Colonic mucosa (tissue), 4 donors: ENCODE measurements at regions not wholly inside any gene's neighbourhood (a gene's known extent, or its start where the extent isn't known, plus 50 kb on each side); places are given as distances from the start of the nearest gene placed in this dataset.
A peak's percentile ranks its signal among the peaks of the same experiment; 100 is the strongest.

Experiments used
- DNase-seq: peaks from one replicate; pipeline ENCODE4 v3.0.0-alpha.2; 2020
- H3K27ac ChIP-seq: fragments of 200-600 bp; one replicate; pipeline ENCODE4 v1.8.0; 2021
- H3K27me3 ChIP-seq: fragments of 200-600 bp; one replicate; pipeline ENCODE4 v1.8.0; 2021
- H3K36me3 ChIP-seq: fragments of 200-600 bp; one replicate; pipeline ENCODE4 v1.8.0; 2021
- H3K4me1 ChIP-seq: fragments of 200-600 bp; one replicate; pipeline ENCODE4 v1.8.0; 2021; ENCODE audit warnings: mild to moderate bottlenecking
- H3K4me3 ChIP-seq: fragments of 200-600 bp; one replicate; pipeline ENCODE4 v1.8.0; 2021
- H3K9ac ChIP-seq, 2 donors: one replicate each; pipeline ENCODE4 v1.7.0; 2013; ENCODE audit warnings: control low read depth in 2 of 2, low read depth in 2 of 2, low read length in 2 of 2
- H3K9me3 ChIP-seq: fragments of 200-600 bp; one replicate; pipeline ENCODE4 v1.8.0; 2021
- CTCF ChIP-seq: fragments of 200-600 bp; IDR thresholded peaks from one replicate; pipeline ENCODE4 v1.8.0; 2022; ENCODE audit warnings: antibody characterized with exemption, mild to moderate bottlenecking
- intact Hi-C: fragments of 100-400 bp; cut with DNase I; formaldehyde crosslinking; loops from one replicate; pipeline ENCODE4 v1.14.1; 2022
- donor health status: healthy.
- donor health status: DM: no; HTN: no; CAD: no.
- donor health status: DM: no; HTN: no; CAD: no.

DNA sequence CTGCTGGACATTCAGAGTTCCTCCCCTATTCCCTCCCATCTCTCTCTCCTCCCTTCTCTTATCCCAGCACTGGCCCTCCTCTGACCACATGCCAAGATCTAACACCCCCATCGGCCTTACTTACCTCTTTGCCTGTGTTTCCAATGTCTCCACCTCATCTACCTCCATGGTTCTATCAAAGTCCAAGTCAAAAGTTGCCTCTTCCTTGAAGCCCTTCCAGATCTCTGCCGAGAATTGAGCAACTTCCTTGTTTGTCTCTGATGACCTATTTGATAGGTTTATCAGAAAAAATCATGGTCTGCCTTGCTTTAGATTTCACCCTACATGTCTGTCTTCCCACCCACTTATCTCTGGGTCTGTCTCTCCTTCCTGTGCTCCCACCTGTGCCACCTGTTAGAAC is 69.7 kb upstream of the ITGA11 start:
- no peaks in the 10 kb centered on the region for H3K36me3 ChIP-seq
- intact Hi-C loops: no loop called here
- H3K4me3 ChIP-seq: no peak overlapping the region
- TF ChIP-seq CTCF: no peak
- no peaks in the 10 kb centered on the region for H3K27me3 ChIP-seq
- H3K9ac ChIP-seq: no peak overlapping the region
- DNase-seq: no peak
- no peaks in the 10 kb centered on the region for H3K4me1 ChIP-seq
- no peaks in the 10 kb centered on the region for H3K9me3 ChIP-seq
- no peak overlapping the region for H3K27ac ChIP-seq

GRCh38 chr15:68502398-68502901 is 70.5 kb upstream of the ITGA11 start:
- no peak overlapping the region for H3K9ac ChIP-seq
- no peaks in the 10 kb centered on the region for H3K36me3 ChIP-seq

DNA sequence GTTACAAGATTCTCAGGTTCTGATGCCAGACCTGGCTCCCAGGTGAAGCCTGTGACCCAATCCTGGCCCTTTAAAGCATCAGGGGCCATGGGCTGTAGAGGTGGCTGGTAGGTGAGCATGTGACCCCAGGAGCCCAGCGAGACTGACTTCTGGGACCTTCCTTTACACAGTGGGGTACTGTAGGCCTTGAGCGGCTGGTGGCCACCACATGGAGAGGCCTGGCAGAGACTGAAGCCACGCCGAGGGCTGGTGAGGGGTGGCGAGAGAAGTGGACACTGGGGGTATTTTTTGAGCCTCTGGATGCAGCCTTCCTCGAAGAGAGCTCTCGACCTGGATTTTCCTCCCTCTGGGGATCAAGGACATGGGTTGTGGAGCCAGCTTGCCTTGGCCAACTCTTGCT is 71.2 kb upstream of the ITGA11 start:
- peak; percentile 8 for DNase-seq
- intact Hi-C loops: no loop called here

More at GRCh38 chr15:68502398-68502901, 70.5 kb upstream of the ITGA11 start:
- Histone ChIP-seq H3K4me3 (no peak overlapping the region), H3K27me3 (no peaks in the 10 kb centered on the region), H3K9me3 (no peaks in the 10 kb centered on the region), H3K4me1 (no peaks in the 10 kb centered on the region), H3K27ac (no peak overlapping the region)
- no peak for TF ChIP-seq CTCF
- DNase-seq: peak; percentile 5
- intact Hi-C loops: no loop called here

DNA sequence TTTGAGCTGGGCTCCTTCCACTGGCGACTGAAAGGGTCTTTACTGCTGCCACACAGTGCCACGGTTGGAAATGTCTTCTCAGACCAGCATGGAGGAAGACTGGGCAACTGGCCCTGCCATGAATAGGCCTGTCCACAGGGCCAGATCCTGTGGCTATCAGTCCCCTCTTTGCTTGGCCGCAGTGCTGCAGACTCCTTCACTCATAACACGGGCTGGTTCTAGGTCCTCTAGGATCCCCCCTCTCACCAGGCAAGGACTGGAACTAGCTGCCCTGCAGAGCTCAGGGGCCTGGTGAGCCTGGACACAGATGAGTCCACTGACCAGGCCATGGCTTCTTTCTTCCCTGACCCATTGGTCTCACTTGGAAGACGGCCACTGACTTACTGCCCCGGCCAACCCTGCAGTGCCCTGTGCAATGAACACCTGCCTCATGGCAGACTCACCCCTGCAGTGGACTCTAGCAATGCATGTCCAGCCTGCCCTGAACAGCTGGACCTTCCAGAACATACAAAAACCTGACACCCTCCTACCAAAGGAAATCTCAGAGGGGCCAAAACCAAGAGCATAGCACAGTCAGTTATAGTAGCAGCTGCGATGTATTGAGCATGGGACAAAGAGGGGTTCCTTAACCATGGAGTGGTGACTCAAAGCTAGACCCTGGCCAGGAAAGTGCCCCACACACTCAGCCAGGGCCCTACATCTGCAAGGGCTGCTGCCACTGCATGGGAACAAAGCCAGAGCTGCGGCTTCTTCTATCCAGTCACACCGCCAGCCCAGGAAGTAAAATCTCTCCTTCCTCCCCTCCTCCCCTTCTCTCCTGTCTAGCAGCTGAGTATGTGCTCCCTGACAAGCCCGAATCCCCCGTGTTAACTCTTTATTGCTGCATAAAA is 72.1 kb upstream of the ITGA11 start:
- TF ChIP-seq CTCF: no peak
- Histone ChIP-seq H3K27ac (no peak overlapping the region), H3K4me3 (no peak overlapping the region), H3K36me3 (no peaks in the 10 kb centered on the region), H3K27me3 (no peaks in the 10 kb centered on the region), H3K9ac (no peak overlapping the region), H3K4me1 (no peaks in the 10 kb centered on the region), H3K9me3 (no peaks in the 10 kb centered on the region)
- DNase-seq: peak; percentile 13
- intact Hi-C loops: no loop called here

More for the DNA sequence above, 71.2 kb upstream of the ITGA11 start:
- Histone ChIP-seq H3K36me3 (no peaks in the 10 kb centered on the region), H3K4me1 (no peaks in the 10 kb centered on the region), H3K9me3 (no peaks in the 10 kb centered on the region), H3K27ac (no peak overlapping the region), H3K4me3 (no peak overlapping the region), H3K27me3 (no peaks in the 10 kb centered on the region), H3K9ac (no peak overlapping the region)
- TF ChIP-seq CTCF: no peak

DNA sequence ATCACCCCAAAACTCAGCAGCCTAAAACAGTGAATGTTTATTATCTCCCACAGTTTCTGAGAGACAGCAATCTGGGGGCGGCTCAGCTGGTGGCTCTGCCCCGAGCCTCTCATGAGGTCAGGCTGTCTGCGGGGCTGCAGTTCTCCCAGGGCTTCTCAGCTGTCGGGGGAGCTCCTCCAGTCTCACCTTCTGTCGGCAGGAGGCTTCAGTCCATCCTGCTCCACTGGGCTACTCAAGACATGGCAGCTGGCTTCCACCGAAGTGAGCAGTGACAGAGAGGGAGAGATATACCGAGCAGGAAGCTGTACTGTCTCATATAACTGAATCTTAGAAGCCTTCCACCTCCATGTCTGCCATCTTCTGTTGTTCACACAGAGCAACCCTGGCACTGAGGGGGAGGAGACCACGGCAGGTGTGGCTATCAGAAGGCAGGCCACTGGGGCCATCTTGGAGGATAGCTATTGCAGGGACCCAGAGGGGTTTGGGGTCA is 72.8 kb upstream of the ITGA11 start:
- Histone ChIP-seq H3K36me3 (no peaks in the 10 kb centered on the region), H3K9me3 (no peaks in the 10 kb centered on the region), H3K27ac (no peak overlapping the region), H3K4me3 (no peak overlapping the region), H3K4me1 (no peaks in the 10 kb centered on the region), H3K27me3 (no peaks in the 10 kb centered on the region), H3K9ac (no peak overlapping the region)
- peak; percentile 7 for DNase-seq
- no peak for TF ChIP-seq CTCF
- intact Hi-C loops: no loop called here
